ENCODE measurements at regions not wholly inside any gene's neighbourhood (a gene's known extent, or its start where the extent isn't known, plus 50 kb on each side); places are given as distances from the start of the nearest gene placed in this dataset.

- TF ChIP-seq POLR2A (IDR thresholded peaks at IDR 0.05): no peak
- TF ChIP-seq CTCF (IDR thresholded peaks at IDR 0.05): no peak
Measured at GRCh38 chr4:60482921-60483351, 717.2 kb upstream of the ADGRL3 start.

Data from Peyer's patch (tissue), 4 donors.